Fibroblast of upper back skin (primary cell): ENCODE measurements at regions not wholly inside any gene's neighbourhood (a gene's known extent, or its start where the extent isn't known, plus 50 kb on each side); places are given as distances from the start of the nearest gene placed in this dataset.

Source experiments
- DNase-seq: peaks from one replicate; pipeline ENCODE4 v3.0.0-alpha.2; 2013

GRCh38 chr1:184141361-184141880 lies 89.9 kb downstream of the TSEN15 start:
- DNase-seq: no peak

- DNase-seq: peak; percentile 44
Observed at GRCh38 chr1:184143449-184143848, 91.9 kb downstream of the TSEN15 start.

- no peak for DNase-seq
Observed at GRCh38 chr1:184145083-184145482, 93.6 kb downstream of the TSEN15 start.

GRCh38 chr1:184146202-184146601 lies 94.7 kb downstream of the TSEN15 start:
- no peak for DNase-seq

- DNase-seq: peak; percentile 54
Observed at GRCh38 chr1:184150776-184151531, 99.4 kb downstream of the TSEN15 start.

- DNase-seq: peak; percentile 70
Observed at GRCh38 chr1:184152434-184152898, 100.9 kb downstream of the TSEN15 start.

- DNase-seq: no peak
Observed at GRCh38 chr1:184152974-184153373, 101.4 kb downstream of the TSEN15 start.

- no peak for DNase-seq
Observed at GRCh38 chr1:184153731-184154130, 102.2 kb downstream of the TSEN15 start.

GRCh38 chr1:184156521-184157393 lies 105.2 kb downstream of the TSEN15 start:
- no peak for DNase-seq

- DNase-seq: no peak
Observed at GRCh38 chr1:184157394-184157742, 105.8 kb downstream of the TSEN15 start.

GRCh38 chr1:184158896-184159681 lies 107.6 kb downstream of the TSEN15 start:
- no peak for DNase-seq

GRCh38 chr1:184160236-184160635 lies 108.7 kb downstream of the TSEN15 start:
- peak; percentile 84 for DNase-seq

GRCh38 chr1:184161071-184161698 lies 109.7 kb downstream of the TSEN15 start:
- peak; percentile 90 for DNase-seq

GRCh38 chr1:184162281-184162680 lies 110.8 kb downstream of the TSEN15 start:
- DNase-seq: peak; percentile 67

GRCh38 chr1:184163674-184164465 lies 112.3 kb downstream of the TSEN15 start:
- DNase-seq: peak; percentile 95

GRCh38 chr1:184164536-184164935 lies 113.0 kb downstream of the TSEN15 start:
- DNase-seq: peak; percentile 33

GRCh38 chr1:184166485-184166884 lies 115.0 kb downstream of the TSEN15 start:
- no peak for DNase-seq

GRCh38 chr1:184167352-184167751 lies 115.8 kb downstream of the TSEN15 start:
- DNase-seq: no peak

- DNase-seq: no peak
Observed at GRCh38 chr1:184170719-184171118, 119.2 kb downstream of the TSEN15 start.

- DNase-seq: no peak
Observed at GRCh38 chr1:184176058-184176457, 124.5 kb downstream of the TSEN15 start.

GRCh38 chr1:184181044-184181443 lies 129.5 kb downstream of the TSEN15 start:
- no peak for DNase-seq

- DNase-seq: no peak
Observed at GRCh38 chr1:184183919-184184318, 132.4 kb downstream of the TSEN15 start.
